ENCODE measurements at regions not wholly inside any gene's neighbourhood (a gene's known extent, or its start where the extent isn't known, plus 50 kb on each side); places are given as distances from the start of the nearest gene placed in this dataset.

DNA sequence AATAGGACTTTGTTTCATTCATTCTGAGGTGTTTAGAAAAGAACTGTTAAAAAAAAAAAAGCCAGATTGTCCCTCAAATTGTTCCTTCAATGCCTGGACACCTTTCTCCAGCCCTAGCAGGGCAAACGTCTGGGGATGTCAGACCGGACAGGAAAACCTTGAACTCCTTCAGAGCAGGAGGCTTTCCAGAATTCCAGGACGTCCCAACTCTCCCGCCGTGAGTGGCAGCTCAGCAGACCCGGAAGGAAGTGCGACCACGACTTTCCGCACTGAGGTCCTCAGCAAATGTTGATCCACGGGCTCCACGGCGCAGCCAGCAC, 139.1 kb downstream of the DLL1 start:
- H3K79me2 ChIP-seq = no peaks in the 10 kb centered on the region
- DNase-seq (ENCODE audit: low spot score) = no peak
- no peaks in the 10 kb centered on the region for H3K4me1 ChIP-seq (ENCODE audit: insufficient read depth)
- no peaks in the 10 kb centered on the region for H3K36me3 ChIP-seq (replicated peaks; ENCODE audit: insufficient read depth, low read depth)
- WGBS (ENCODE audit: low lambda C conversion rate, missing lambda C conversion rate) = 86% methylated on average over 12 of the region's 12 CpGs
- H4K20me1 ChIP-seq (ENCODE audit: insufficient read depth, poor library complexity, severe bottlenecking) = no peaks in the 10 kb centered on the region
- H3K9me2 ChIP-seq (replicated peaks; ENCODE audit: insufficient read depth) = no peaks in the 10 kb centered on the region
- no peak for TF ChIP-seq EZH2 (IDR thresholded peaks at IDR 0.05; ENCODE audit: borderline replicate concordance)
- TF ChIP-seq, protein P1, sequence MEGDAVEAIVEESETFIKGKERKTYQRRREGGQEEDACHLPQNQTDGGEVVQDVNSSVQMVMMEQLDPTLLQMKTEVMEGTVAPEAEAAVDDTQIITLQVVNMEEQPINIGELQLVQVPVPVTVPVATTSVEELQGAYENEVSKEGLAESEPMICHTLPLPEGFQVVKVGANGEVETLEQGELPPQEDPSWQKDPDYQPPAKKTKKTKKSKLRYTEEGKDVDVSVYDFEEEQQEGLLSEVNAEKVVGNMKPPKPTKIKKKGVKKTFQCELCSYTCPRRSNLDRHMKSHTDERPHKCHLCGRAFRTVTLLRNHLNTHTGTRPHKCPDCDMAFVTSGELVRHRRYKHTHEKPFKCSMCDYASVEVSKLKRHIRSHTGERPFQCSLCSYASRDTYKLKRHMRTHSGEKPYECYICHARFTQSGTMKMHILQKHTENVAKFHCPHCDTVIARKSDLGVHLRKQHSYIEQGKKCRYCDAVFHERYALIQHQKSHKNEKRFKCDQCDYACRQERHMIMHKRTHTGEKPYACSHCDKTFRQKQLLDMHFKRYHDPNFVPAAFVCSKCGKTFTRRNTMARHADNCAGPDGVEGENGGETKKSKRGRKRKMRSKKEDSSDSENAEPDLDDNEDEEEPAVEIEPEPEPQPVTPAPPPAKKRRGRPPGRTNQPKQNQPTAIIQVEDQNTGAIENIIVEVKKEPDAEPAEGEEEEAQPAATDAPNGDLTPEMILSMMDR (IDR thresholded peaks at IDR 0.05; ENCODE audit: poor library complexity) = no peak
- no peak for TF ChIP-seq EZH2phosphoT487 (IDR thresholded peaks at IDR 0.05; ENCODE audit: low read depth, severe bottlenecking, unreplicated experiment)
- no peak overlapping the region for H2AFZ ChIP-seq
- no peaks in the 10 kb centered on the region for H3K27me3 ChIP-seq
- no peak overlapping the region for H3K27ac ChIP-seq
- H3K9me3 ChIP-seq (ENCODE audit: low read depth) = no peaks in the 10 kb centered on the region
- H3K4me3 ChIP-seq = no peak overlapping the region
- no peak overlapping the region for H3K4me2 ChIP-seq

- DNase-seq (ENCODE audit: low spot score) = no peak
- no peaks in the 10 kb centered on the region for H3K79me2 ChIP-seq
- H3K4me3 ChIP-seq = no peak overlapping the region
- no peaks in the 10 kb centered on the region for H3K4me1 ChIP-seq (ENCODE audit: insufficient read depth)
- TF ChIP-seq, protein P1 (IDR thresholded peaks at IDR 0.05; ENCODE audit: poor library complexity) = no peak
- TF ChIP-seq EZH2 (IDR thresholded peaks at IDR 0.05; ENCODE audit: borderline replicate concordance) = no peak
- TF ChIP-seq EZH2phosphoT487 (IDR thresholded peaks at IDR 0.05; ENCODE audit: low read depth, severe bottlenecking, unreplicated experiment) = no peak
- no peak overlapping the region for H3K4me2 ChIP-seq
- no peaks in the 10 kb centered on the region for H3K36me3 ChIP-seq (replicated peaks; ENCODE audit: insufficient read depth, low read depth)
- H4K20me1 ChIP-seq (ENCODE audit: insufficient read depth, poor library complexity, severe bottlenecking) = no peaks in the 10 kb centered on the region
- H3K27me3 ChIP-seq = no peaks in the 10 kb centered on the region
- no peaks in the 10 kb centered on the region for H3K9me3 ChIP-seq (ENCODE audit: low read depth)
- 64% methylated on average over 11 of the region's 11 CpGs for WGBS (ENCODE audit: low lambda C conversion rate, missing lambda C conversion rate)
- H3K9me2 ChIP-seq (replicated peaks; ENCODE audit: insufficient read depth) = no peaks in the 10 kb centered on the region
- H3K27ac ChIP-seq = no peak overlapping the region
- no peak overlapping the region for H2AFZ ChIP-seq
Observed at GRCh38 chr6:170151321-170151771, 139.5 kb downstream of the DLL1 start.

DNA sequence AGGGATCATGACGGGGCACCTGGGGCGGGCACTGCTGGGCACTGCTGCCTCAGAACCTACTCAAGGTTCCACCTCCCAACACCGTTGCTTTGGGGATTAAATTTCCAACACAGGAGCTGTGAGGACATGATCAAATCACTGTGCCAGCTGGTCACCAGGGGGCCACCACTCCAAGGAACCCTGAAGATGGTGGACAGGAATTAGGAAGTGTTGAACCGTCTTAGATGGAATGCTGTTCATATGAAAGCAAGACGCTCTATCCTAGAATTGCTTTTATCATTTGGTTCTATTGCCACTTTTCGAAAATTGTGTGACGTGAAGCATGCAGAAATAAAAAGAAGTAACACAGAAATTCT, 140.3 kb downstream of the DLL1 start:
- TF ChIP-seq, protein P1 (IDR thresholded peaks at IDR 0.05; ENCODE audit: poor library complexity) = no peak
- no peak for TF ChIP-seq EZH2phosphoT487 (IDR thresholded peaks at IDR 0.05; ENCODE audit: low read depth, severe bottlenecking, unreplicated experiment)
- no peak for TF ChIP-seq EZH2 (IDR thresholded peaks at IDR 0.05; ENCODE audit: borderline replicate concordance)
- Histone ChIP-seq H3K4me2 (no peak overlapping the region), H3K4me3 (no peak overlapping the region), H3K27me3 (no peaks in the 10 kb centered on the region), H3K79me2 (no peaks in the 10 kb centered on the region), H2AFZ (no peak overlapping the region), H4K20me1 (ENCODE audit: insufficient read depth, poor library complexity, severe bottlenecking) (no peaks in the 10 kb centered on the region), H3K9me2 (replicated peaks; ENCODE audit: insufficient read depth) (no peaks in the 10 kb centered on the region), H3K9me3 (ENCODE audit: low read depth) (no peaks in the 10 kb centered on the region), H3K27ac (no peak overlapping the region), H3K36me3 (replicated peaks; ENCODE audit: insufficient read depth, low read depth) (no peaks in the 10 kb centered on the region), H3K4me1 (ENCODE audit: insufficient read depth) (no peaks in the 10 kb centered on the region)
- no peak for DNase-seq (ENCODE audit: low spot score)
- 75% methylated on average over 7 of the region's 7 CpGs for WGBS (ENCODE audit: low lambda C conversion rate, missing lambda C conversion rate)
